ENCODE measurements at regions not wholly inside any gene's neighbourhood (a gene's known extent, or its start where the extent isn't known, plus 50 kb on each side); places are given as distances from the start of the nearest gene placed in this dataset.

GRCh38 chr2:150735894-150736498 lies 248.5 kb upstream of the RND3 start:
- Histone ChIP-seq H3K27me3 (ENCODE audit: control insufficient read depth in 2 of 2, insufficient read depth in 1 of 2, low read length in 1 of 2) (no peaks in the 10 kb centered on the region), H3K36me3 (ENCODE audit: control insufficient read depth in 2 of 2, insufficient read depth in 2 of 2, low read length in 1 of 2) (no peaks in the 10 kb centered on the region), H3K27ac (ENCODE audit: low read depth in 1 of 2, low read length in 1 of 2) (no peak overlapping the region), H3K4me3 (ENCODE audit: low read length in 2 of 2) (no peak overlapping the region), H3K4me1 (ENCODE audit: control insufficient read depth in 2 of 2, insufficient read depth in 2 of 2, low read length in 2 of 2) (no peaks in the 10 kb centered on the region), H3K9me3 (ENCODE audit: control insufficient read depth in 2 of 2, insufficient read depth in 1 of 2, low read length in 1 of 2) (no peaks in the 10 kb centered on the region)
- DNase-seq (ENCODE audit: low read depth in 6 of 9, low spot score in 9 of 9), result no peak
- WGBS, result 78% methylated on average over 5 of the region's 5 CpGs

- H3K27me3 ChIP-seq (ENCODE audit: control insufficient read depth in 2 of 2, insufficient read depth in 1 of 2, low read length in 1 of 2), result no peaks in the 10 kb centered on the region
- no peak overlapping the region for H3K27ac ChIP-seq (ENCODE audit: low read depth in 1 of 2, low read length in 1 of 2)
- no peak for DNase-seq (ENCODE audit: low read depth in 6 of 9, low spot score in 9 of 9)
- no peaks in the 10 kb centered on the region for H3K9me3 ChIP-seq (ENCODE audit: control insufficient read depth in 2 of 2, insufficient read depth in 1 of 2, low read length in 1 of 2)
- WGBS, result 84% methylated on average over 4 of the region's 4 CpGs
- no peak overlapping the region for H3K4me3 ChIP-seq (ENCODE audit: low read length in 2 of 2)
- no peaks in the 10 kb centered on the region for H3K4me1 ChIP-seq (ENCODE audit: control insufficient read depth in 2 of 2, insufficient read depth in 2 of 2, low read length in 2 of 2)
- no peaks in the 10 kb centered on the region for H3K36me3 ChIP-seq (ENCODE audit: control insufficient read depth in 2 of 2, insufficient read depth in 2 of 2, low read length in 1 of 2)
Measured at GRCh38 chr2:150733051-150733618, 245.7 kb upstream of the RND3 start.

- no peak overlapping the region for H3K4me3 ChIP-seq (ENCODE audit: low read length in 2 of 2)
- H3K4me1 ChIP-seq (ENCODE audit: control insufficient read depth in 2 of 2, insufficient read depth in 2 of 2, low read length in 2 of 2), result no peaks in the 10 kb centered on the region
- H3K9me3 ChIP-seq (ENCODE audit: control insufficient read depth in 2 of 2, insufficient read depth in 1 of 2, low read length in 1 of 2), result no peaks in the 10 kb centered on the region
- 18% methylated on average over 1 of the region's 1 CpG for WGBS
- H3K27ac ChIP-seq (ENCODE audit: low read depth in 1 of 2, low read length in 1 of 2), result no peak overlapping the region
- DNase-seq (ENCODE audit: low read depth in 6 of 9, low spot score in 9 of 9), result no peak
- no peaks in the 10 kb centered on the region for H3K36me3 ChIP-seq (ENCODE audit: control insufficient read depth in 2 of 2, insufficient read depth in 2 of 2, low read length in 1 of 2)
- H3K27me3 ChIP-seq (ENCODE audit: control insufficient read depth in 2 of 2, insufficient read depth in 1 of 2, low read length in 1 of 2), result no peaks in the 10 kb centered on the region
Measured at GRCh38 chr2:150732491-150732890, 245.0 kb upstream of the RND3 start.

DNA sequence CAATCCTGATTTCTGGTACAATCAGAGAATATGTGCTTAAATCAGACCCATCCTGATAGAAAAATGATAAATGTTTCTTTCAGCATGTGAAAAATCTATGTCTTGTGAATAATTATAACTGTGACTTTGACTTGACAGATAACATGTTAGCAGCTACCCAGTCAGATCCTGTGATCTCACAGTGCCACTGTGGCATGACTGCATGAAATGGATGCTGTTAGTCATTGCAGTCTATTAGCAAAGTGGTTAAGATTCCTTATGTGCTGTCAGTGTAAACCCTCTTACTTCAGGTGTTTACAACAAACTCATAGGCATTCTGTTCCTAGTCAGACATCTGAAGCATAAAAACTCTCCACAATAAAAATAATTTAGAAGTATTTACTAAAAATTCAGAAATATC lies 244.6 kb upstream of the RND3 start:
- no peaks in the 10 kb centered on the region for H3K36me3 ChIP-seq (ENCODE audit: control insufficient read depth in 2 of 2, insufficient read depth in 2 of 2, low read length in 1 of 2)
- H3K27ac ChIP-seq (ENCODE audit: low read depth in 1 of 2, low read length in 1 of 2), result no peak overlapping the region
- no peak for DNase-seq (ENCODE audit: low read depth in 6 of 9, low spot score in 9 of 9)
- H3K4me3 ChIP-seq (ENCODE audit: low read length in 2 of 2), result no peak overlapping the region
- no peaks in the 10 kb centered on the region for H3K9me3 ChIP-seq (ENCODE audit: control insufficient read depth in 2 of 2, insufficient read depth in 1 of 2, low read length in 1 of 2)
- no peaks in the 10 kb centered on the region for H3K27me3 ChIP-seq (ENCODE audit: control insufficient read depth in 2 of 2, insufficient read depth in 1 of 2, low read length in 1 of 2)
- no peaks in the 10 kb centered on the region for H3K4me1 ChIP-seq (ENCODE audit: control insufficient read depth in 2 of 2, insufficient read depth in 2 of 2, low read length in 2 of 2)

- H3K4me3 ChIP-seq (ENCODE audit: low read length in 2 of 2), result no peak overlapping the region
- no peaks in the 10 kb centered on the region for H3K36me3 ChIP-seq (ENCODE audit: control insufficient read depth in 2 of 2, insufficient read depth in 2 of 2, low read length in 1 of 2)
- no peaks in the 10 kb centered on the region for H3K27me3 ChIP-seq (ENCODE audit: control insufficient read depth in 2 of 2, insufficient read depth in 1 of 2, low read length in 1 of 2)
- H3K4me1 ChIP-seq (ENCODE audit: control insufficient read depth in 2 of 2, insufficient read depth in 2 of 2, low read length in 2 of 2), result no peaks in the 10 kb centered on the region
- H3K27ac ChIP-seq (ENCODE audit: low read depth in 1 of 2, low read length in 1 of 2), result no peak overlapping the region
- H3K9me3 ChIP-seq (ENCODE audit: control insufficient read depth in 2 of 2, insufficient read depth in 1 of 2, low read length in 1 of 2), result no peaks in the 10 kb centered on the region
- 94% methylated on average over 4 of the region's 4 CpGs for WGBS
- DNase-seq (ENCODE audit: low read depth in 6 of 9, low spot score in 9 of 9), result no peak
Measured at GRCh38 chr2:150729495-150729955, 242.1 kb upstream of the RND3 start.

DNA sequence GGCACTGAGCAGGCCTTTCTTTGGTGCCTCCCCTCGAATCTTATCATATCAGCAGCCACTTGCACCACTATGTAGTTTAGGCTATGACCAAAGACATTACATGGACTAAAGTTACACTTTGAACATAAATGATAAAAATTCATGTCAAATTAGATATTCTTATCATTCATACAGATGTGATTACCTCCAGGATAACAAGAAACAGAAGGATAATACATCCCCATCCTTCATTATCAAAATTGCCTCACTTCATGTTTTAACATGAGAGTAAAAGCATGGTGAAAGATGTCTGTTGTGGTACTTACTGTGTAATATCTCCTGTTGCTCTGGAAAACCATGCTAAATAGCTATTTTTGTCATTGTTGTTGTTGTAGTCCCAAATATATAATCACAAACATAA lies 230.8 kb upstream of the RND3 start:
- Histone ChIP-seq H3K4me1 (ENCODE audit: control insufficient read depth in 2 of 2, insufficient read depth in 2 of 2, low read length in 2 of 2) (no peaks in the 10 kb centered on the region), H3K27me3 (ENCODE audit: control insufficient read depth in 2 of 2, insufficient read depth in 1 of 2, low read length in 1 of 2) (no peaks in the 10 kb centered on the region), H3K27ac (ENCODE audit: low read depth in 1 of 2, low read length in 1 of 2) (no peak overlapping the region), H3K4me3 (ENCODE audit: low read length in 2 of 2) (no peak overlapping the region), H3K9me3 (ENCODE audit: control insufficient read depth in 2 of 2, insufficient read depth in 1 of 2, low read length in 1 of 2) (no peaks in the 10 kb centered on the region), H3K36me3 (ENCODE audit: control insufficient read depth in 2 of 2, insufficient read depth in 2 of 2, low read length in 1 of 2) (no peaks in the 10 kb centered on the region)
- whole genome bisulfite sequencing, result 55% methylated on average over 1 of the region's 1 CpG
- no peak for DNase-seq (ENCODE audit: low read depth in 6 of 9, low spot score in 9 of 9)

DNA sequence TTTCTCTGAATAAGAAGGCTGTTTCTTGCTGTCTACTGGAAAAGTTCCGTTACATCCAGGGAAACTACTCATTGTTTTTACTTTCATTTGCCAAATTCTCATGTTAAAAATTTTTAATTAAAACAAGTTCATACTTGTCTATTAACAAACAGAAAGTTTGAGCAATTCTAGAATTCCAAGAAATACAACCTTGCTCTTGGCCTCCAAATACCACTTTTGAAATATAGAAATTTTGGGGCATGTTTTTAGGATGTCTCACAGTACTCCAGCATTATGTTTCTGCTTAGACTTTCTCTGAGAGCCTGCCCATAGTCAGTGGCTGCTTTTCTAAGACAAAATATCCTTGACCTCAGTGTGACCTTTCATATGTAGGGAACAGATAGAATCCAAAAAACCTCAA lies 228.7 kb upstream of the RND3 start:
- H3K9me3 ChIP-seq (ENCODE audit: control insufficient read depth in 2 of 2, insufficient read depth in 1 of 2, low read length in 1 of 2), result no peaks in the 10 kb centered on the region
- H3K27ac ChIP-seq (ENCODE audit: low read depth in 1 of 2, low read length in 1 of 2), result no peak overlapping the region
- no peak overlapping the region for H3K4me3 ChIP-seq (ENCODE audit: low read length in 2 of 2)
- DNase-seq (ENCODE audit: low read depth in 6 of 9, low spot score in 9 of 9), result no peak
- H3K4me1 ChIP-seq (ENCODE audit: control insufficient read depth in 2 of 2, insufficient read depth in 2 of 2, low read length in 2 of 2), result no peaks in the 10 kb centered on the region
- H3K27me3 ChIP-seq (ENCODE audit: control insufficient read depth in 2 of 2, insufficient read depth in 1 of 2, low read length in 1 of 2), result no peaks in the 10 kb centered on the region
- WGBS, result 90% methylated on average over 1 of the region's 1 CpG
- H3K36me3 ChIP-seq (ENCODE audit: control insufficient read depth in 2 of 2, insufficient read depth in 2 of 2, low read length in 1 of 2), result no peaks in the 10 kb centered on the region

DNA sequence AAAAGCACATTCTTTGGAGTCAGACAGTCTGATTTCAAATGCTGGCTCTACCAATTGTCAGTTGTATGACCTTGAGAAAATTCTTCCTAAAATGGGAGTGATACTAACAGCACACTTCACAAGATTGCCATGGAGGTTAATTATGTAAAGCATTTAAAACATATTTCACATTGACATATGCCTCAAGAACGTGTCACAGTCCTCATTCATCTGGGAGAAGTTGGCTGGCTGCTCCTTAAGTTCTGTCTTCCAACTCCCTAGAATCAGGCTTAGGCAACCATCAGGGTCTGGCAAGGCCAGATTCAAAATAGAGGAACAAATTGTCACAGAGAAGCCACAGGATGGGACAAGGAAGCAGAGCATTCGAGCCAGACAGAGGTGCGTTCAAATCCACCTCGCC lies 228.0 kb upstream of the RND3 start:
- WGBS, result 83% methylated on average over 4 of the region's 4 CpGs
- H3K9me3 ChIP-seq (ENCODE audit: control insufficient read depth in 2 of 2, insufficient read depth in 1 of 2, low read length in 1 of 2), result no peaks in the 10 kb centered on the region
- no peak overlapping the region for H3K27ac ChIP-seq (ENCODE audit: low read depth in 1 of 2, low read length in 1 of 2)
- H3K4me1 ChIP-seq (ENCODE audit: control insufficient read depth in 2 of 2, insufficient read depth in 2 of 2, low read length in 2 of 2), result no peaks in the 10 kb centered on the region
- H3K36me3 ChIP-seq (ENCODE audit: control insufficient read depth in 2 of 2, insufficient read depth in 2 of 2, low read length in 1 of 2), result no peaks in the 10 kb centered on the region
- H3K27me3 ChIP-seq (ENCODE audit: control insufficient read depth in 2 of 2, insufficient read depth in 1 of 2, low read length in 1 of 2), result no peaks in the 10 kb centered on the region
- DNase-seq (ENCODE audit: low read depth in 6 of 9, low spot score in 9 of 9), result no peak
- H3K4me3 ChIP-seq (ENCODE audit: low read length in 2 of 2), result no peak overlapping the region

DNA sequence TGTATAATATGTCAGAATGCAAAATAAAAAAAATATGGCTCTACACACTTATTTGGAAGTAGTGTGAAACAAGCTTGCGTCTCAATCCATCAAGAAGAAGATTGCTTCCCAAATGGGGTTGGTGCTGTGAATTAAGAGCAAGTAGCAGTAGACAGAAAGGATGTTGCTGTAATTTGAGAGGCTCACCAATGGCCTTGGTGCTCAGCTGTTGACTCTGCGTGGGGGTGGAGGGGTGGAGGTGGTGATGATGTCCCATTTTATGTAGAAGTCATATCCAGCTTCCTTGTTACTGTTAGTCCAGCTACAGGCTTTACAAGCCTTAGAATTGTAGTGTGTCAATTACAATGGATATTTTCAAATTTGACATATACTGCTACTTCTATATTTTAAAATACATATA lies 223.4 kb upstream of the RND3 start:
- WGBS, result 81% methylated on average over 2 of the region's 2 CpGs
- no peaks in the 10 kb centered on the region for H3K4me1 ChIP-seq (ENCODE audit: control insufficient read depth in 2 of 2, insufficient read depth in 2 of 2, low read length in 2 of 2)
- no peaks in the 10 kb centered on the region for H3K9me3 ChIP-seq (ENCODE audit: control insufficient read depth in 2 of 2, insufficient read depth in 1 of 2, low read length in 1 of 2)

More for the DNA sequence above, 223.4 kb upstream of the RND3 start:
- no peak overlapping the region for H3K4me3 ChIP-seq (ENCODE audit: low read length in 2 of 2)
- DNase-seq (ENCODE audit: low read depth in 6 of 9, low spot score in 9 of 9), result no peak
- H3K27ac ChIP-seq (ENCODE audit: low read depth in 1 of 2, low read length in 1 of 2), result no peak overlapping the region
- H3K27me3 ChIP-seq (ENCODE audit: control insufficient read depth in 2 of 2, insufficient read depth in 1 of 2, low read length in 1 of 2), result no peaks in the 10 kb centered on the region
- H3K36me3 ChIP-seq (ENCODE audit: control insufficient read depth in 2 of 2, insufficient read depth in 2 of 2, low read length in 1 of 2), result no peaks in the 10 kb centered on the region

Measured in thymus (tissue), 11 donors.